ENCODE measurements at regions not wholly inside any gene's neighbourhood (a gene's known extent, or its start where the extent isn't known, plus 50 kb on each side); places are given as distances from the start of the nearest gene placed in this dataset.

DNA sequence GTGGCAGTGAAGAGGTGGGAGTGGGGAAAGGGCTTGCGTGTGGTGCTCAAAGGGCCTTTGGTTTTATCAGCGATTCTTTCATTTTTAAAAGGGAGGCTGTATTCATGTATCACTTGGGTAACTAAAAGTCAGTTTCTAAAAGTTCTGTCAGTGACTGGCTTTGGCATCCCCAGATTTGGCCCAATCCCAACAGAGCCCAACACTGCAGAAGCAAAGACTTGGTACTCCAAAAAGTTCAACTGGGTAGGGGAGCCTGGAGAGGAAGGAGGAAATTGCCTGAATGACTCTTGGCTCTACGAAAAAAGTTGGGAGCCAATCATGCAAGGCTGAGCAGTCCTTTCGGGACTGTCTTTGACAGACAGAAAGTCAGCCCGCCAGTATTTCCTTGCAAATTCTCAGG, 54.5 kb upstream of the COL13A1 start:
- ChIA-PET CTCF (interaction anchor here (0.6 kb wide), 1 partner anchor 48 kb away, joined by 3 read pairs; no protein-coding TSS in a partner anchor), RAD21 (ENCODE audit: unreplicated experiment) (no interaction called here), POLR2A (no interaction called here), SMC1A (ENCODE audit: uncharacterized antibody, unreplicated experiment) (interaction anchor here (1.2 kb wide), 1 partner anchor 11 kb away, joined by 3 read pairs; no protein-coding TSS in a partner anchor)
- no TSS peak for BruUV-seq (replicated peaks)
- 38% methylated on average over 5 of the region's 5 CpGs for WGBS (ENCODE audit: insufficient coverage, insufficient replicate concordance, low lambda C conversion rate, missing lambda C conversion rate)
- Histone ChIP-seq H3K36me3 (ENCODE audit: control insufficient read depth in 2 of 2, insufficient read depth in 2 of 2, low read length in 1 of 2) (no peaks in the 10 kb centered on the region), H3K27ac (ENCODE audit: control insufficient read depth, insufficient read depth) (no peak overlapping the region), H3K27me3 (replicated peaks in 1 of 2; ENCODE audit: control insufficient read depth in 2 of 2, insufficient read depth in 2 of 2, low read length in 1 of 2) (peaks cover 0 to 5% of the 10 kb centered on the region in 2 experiments; a peak in 1 of 4 replicates), H2AFZ (ENCODE audit: control insufficient read depth, low read depth, low read length) (no peak overlapping the region), H3K79me2 (ENCODE audit: control insufficient read depth, insufficient read depth, low read length) (no peaks in the 10 kb centered on the region), H3K4me1 (ENCODE audit: control insufficient read depth, insufficient read depth, low read length) (peaks cover 7% of the 10 kb centered on the region), H4K20me1 (ENCODE audit: control insufficient read depth, insufficient read depth) (no peaks in the 10 kb centered on the region), H3K9ac (ENCODE audit: control insufficient read depth, insufficient read depth, low read length) (no peak overlapping the region), H3K4me3 (no peak overlapping the region), H3K9me3 (replicated peaks; ENCODE audit: control insufficient read depth, insufficient read depth, low read length) (no peaks in the 10 kb centered on the region), H3K4me2 (ENCODE audit: control insufficient read depth, insufficient read depth) (no peak overlapping the region)
- DNase-seq (ENCODE audit: low read depth, low spot score) (no peak), ATAC-seq (no peak), FAIRE-seq (no peak)
- in situ Hi-C loops (cut with MboI): no loop called here
- intact Hi-C loops (cut with micrococcal nuclease; ENCODE audit: unreplicated experiment): loop anchor here (5.0 kb wide), 1 partner anchor 50 kb away; no protein-coding TSS in a partner anchor
- TF ChIP-seq RBBP5 (conservative IDR thresholded peaks at IDR 0.05): no peak
- no peak for TF ChIP-seq POLR2AphosphoS5 (IDR thresholded peaks at IDR 0.05; ENCODE audit: low read length)
- TF ChIP-seq TBL1XR1 (IDR thresholded peaks at IDR 0.05; ENCODE audit: low read depth, low read length): no peak
- TF ChIP-seq PAX5 (IDR thresholded peaks at IDR 0.05; ENCODE audit: borderline replicate concordance, low read depth, low read length): no peak
- TF ChIP-seq ZBTB40 (IDR thresholded peaks at IDR 0.05; ENCODE audit: borderline replicate concordance): no peak
- TF ChIP-seq, protein P1, sequence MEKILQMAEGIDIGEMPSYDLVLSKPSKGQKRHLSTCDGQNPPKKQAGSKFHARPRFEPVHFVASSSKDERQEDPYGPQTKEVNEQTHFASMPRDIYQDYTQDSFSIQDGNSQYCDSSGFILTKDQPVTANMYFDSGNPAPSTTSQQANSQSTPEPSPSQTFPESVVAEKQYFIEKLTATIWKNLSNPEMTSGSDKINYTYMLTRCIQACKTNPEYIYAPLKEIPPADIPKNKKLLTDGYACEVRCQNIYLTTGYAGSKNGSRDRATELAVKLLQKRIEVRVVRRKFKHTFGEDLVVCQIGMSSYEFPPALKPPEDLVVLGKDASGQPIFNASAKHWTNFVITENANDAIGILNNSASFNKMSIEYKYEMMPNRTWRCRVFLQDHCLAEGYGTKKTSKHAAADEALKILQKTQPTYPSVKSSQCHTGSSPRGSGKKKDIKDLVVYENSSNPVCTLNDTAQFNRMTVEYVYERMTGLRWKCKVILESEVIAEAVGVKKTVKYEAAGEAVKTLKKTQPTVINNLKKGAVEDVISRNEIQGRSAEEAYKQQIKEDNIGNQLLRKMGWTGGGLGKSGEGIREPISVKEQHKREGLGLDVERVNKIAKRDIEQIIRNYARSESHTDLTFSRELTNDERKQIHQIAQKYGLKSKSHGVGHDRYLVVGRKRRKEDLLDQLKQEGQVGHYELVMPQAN (conservative IDR thresholded peaks at IDR 0.05): no peak
- TF ChIP-seq RELB (IDR thresholded peaks at IDR 0.05; ENCODE audit: low read depth): no peak
- no peak for TF ChIP-seq POLR2AphosphoS2 (IDR thresholded peaks at IDR 0.05; ENCODE audit: low read depth, low read length)
- no peak for TF ChIP-seq NRF1 (conservative IDR thresholded peaks at IDR 0.05; ENCODE audit: low read depth, low read length)
- TF ChIP-seq PAX8 (IDR thresholded peaks at IDR 0.05): no peak
- TF ChIP-seq CEBPB (IDR thresholded peaks at IDR 0.05; ENCODE audit: borderline replicate concordance in 1 of 2, low read depth in 2 of 2, low read length in 2 of 2): no peak
- no peak for TF ChIP-seq SMARCA5 (IDR thresholded peaks at IDR 0.05)
- TF ChIP-seq, protein P2, sequence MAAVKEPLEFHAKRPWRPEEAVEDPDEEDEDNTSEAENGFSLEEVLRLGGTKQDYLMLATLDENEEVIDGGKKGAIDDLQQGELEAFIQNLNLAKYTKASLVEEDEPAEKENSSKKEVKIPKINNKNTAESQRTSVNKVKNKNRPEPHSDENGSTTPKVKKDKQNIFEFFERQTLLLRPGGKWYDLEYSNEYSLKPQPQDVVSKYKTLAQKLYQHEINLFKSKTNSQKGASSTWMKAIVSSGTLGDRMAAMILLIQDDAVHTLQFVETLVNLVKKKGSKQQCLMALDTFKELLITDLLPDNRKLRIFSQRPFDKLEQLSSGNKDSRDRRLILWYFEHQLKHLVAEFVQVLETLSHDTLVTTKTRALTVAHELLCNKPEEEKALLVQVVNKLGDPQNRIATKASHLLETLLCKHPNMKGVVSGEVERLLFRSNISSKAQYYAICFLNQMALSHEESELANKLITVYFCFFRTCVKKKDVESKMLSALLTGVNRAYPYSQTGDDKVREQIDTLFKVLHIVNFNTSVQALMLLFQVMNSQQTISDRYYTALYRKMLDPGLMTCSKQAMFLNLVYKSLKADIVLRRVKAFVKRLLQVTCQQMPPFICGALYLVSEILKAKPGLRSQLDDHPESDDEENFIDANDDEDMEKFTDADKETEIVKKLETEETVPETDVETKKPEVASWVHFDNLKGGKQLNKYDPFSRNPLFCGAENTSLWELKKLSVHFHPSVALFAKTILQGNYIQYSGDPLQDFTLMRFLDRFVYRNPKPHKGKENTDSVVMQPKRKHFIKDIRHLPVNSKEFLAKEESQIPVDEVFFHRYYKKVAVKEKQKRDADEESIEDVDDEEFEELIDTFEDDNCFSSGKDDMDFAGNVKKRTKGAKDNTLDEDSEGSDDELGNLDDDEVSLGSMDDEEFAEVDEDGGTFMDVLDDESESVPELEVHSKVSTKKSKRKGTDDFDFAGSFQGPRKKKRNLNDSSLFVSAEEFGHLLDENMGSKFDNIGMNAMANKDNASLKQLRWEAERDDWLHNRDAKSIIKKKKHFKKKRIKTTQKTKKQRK (IDR thresholded peaks at IDR 0.05; ENCODE audit: low read depth, low read length): no peak
- TF ChIP-seq ASH2L (IDR thresholded peaks at IDR 0.05; ENCODE audit: borderline replicate concordance, low read depth): no peak
